Ishikawa (cell line): ENCODE measurements at regions not wholly inside any gene's neighbourhood (a gene's known extent, or its start where the extent isn't known, plus 50 kb on each side); places are given as distances from the start of the nearest gene placed in this dataset.

Source experiments
- CEBPB ChIP-seq: IDR thresholded peaks from 2 replicates; pipeline ENCODE4 v1.6.1; 2012
- CREB1 ChIP-seq: IDR thresholded peaks from 2 replicates; pipeline ENCODE4 v1.6.1; 2012; ENCODE audit warnings: low read depth
- EGR1 ChIP-seq: IDR thresholded peaks from 2 replicates; pipeline ENCODE4 v1.6.1; 2012
- EP300 ChIP-seq: IDR thresholded peaks from 2 replicates; pipeline ENCODE4 v1.6.1; 2012; ENCODE audit warnings: borderline replicate concordance
- FOXM1 ChIP-seq: IDR thresholded peaks from 2 replicates; pipeline ENCODE4 v1.6.1; 2012; ENCODE audit warnings: low read depth, borderline replicate concordance
- NFIC ChIP-seq: IDR thresholded peaks from 2 replicates; pipeline ENCODE4 v1.6.1; 2012
- RAD21 ChIP-seq: IDR thresholded peaks from 2 replicates; pipeline ENCODE4 v1.6.1; 2012; ENCODE audit warnings: low read depth
- TAF1 ChIP-seq: IDR thresholded peaks from 2 replicates; pipeline ENCODE4 v1.6.1; 2012; ENCODE audit warnings: low read depth, mild to moderate bottlenecking
- TCF12 ChIP-seq: IDR thresholded peaks from 2 replicates; pipeline ENCODE4 v1.6.1; 2012; ENCODE audit warnings: low read depth
- TEAD4 ChIP-seq: IDR thresholded peaks from 2 replicates; pipeline ENCODE4 v1.6.1; 2012
- USF1 ChIP-seq: IDR thresholded peaks from 2 replicates; pipeline ENCODE4 v1.6.1; 2012
- YY1 ChIP-seq: IDR thresholded peaks from 2 replicates; pipeline ENCODE4 v1.6.1; 2012; ENCODE audit warnings: low read depth
- ZBTB7A ChIP-seq: IDR thresholded peaks from 2 replicates; pipeline ENCODE4 v1.6.1; 2012; ENCODE audit warnings: low read depth
- TF ChIP-seq, protein P1 (sequence below): IDR thresholded peaks from 2 replicates; pipeline ENCODE4 v1.6.1; 2012; ENCODE audit warnings: low read depth, mild to moderate bottlenecking
- TF ChIP-seq, protein P2 (sequence below): IDR thresholded peaks from 2 replicates; pipeline ENCODE4 v1.6.1; 2012

GRCh38 chr5:174457141-174457678, 267.2 kb upstream of the MSX2 start:
- TF ChIP-seq YY1 = no peak
- no peak for TF ChIP-seq TCF12
- TF ChIP-seq EP300 = no peak
- no peak for TF ChIP-seq FOXM1
- no peak for TF ChIP-seq CREB1
- TF ChIP-seq USF1 = no peak

DNA sequence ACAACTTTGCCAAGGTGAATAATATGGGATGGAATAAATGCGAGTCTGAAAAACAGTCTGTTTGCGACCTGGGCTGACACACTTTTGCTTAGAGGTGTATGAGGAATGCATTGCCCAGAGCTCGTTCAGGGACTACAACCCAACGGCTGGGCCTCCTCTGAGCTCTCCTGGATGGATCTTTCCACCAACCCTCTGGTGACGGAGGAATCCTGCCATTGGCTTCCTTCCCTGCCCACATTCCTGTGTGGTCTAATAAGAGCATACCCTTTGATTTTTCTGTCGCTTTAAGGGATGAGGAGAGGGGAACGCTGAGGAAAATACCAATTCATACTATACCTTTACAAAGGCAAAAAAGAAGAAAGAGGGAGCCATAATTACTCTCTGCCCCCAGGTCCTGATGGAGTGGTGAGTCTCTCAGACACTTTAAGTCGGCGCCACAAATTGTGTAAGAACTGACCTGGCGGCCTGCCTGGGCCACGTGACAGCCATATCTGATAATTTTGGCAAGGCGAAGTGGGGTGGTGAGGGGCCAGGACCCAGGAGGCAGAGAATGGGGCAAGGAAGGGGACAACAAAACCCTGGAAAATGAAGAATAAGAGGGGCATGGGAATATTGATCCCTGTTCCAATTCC, 265.2 kb upstream of the MSX2 start:
- TF ChIP-seq RAD21 (no peak), TEAD4 (no peak), NFIC (no peak), ZBTB7A (no peak), TAF1 (no peak)
- TF ChIP-seq, protein P1, sequence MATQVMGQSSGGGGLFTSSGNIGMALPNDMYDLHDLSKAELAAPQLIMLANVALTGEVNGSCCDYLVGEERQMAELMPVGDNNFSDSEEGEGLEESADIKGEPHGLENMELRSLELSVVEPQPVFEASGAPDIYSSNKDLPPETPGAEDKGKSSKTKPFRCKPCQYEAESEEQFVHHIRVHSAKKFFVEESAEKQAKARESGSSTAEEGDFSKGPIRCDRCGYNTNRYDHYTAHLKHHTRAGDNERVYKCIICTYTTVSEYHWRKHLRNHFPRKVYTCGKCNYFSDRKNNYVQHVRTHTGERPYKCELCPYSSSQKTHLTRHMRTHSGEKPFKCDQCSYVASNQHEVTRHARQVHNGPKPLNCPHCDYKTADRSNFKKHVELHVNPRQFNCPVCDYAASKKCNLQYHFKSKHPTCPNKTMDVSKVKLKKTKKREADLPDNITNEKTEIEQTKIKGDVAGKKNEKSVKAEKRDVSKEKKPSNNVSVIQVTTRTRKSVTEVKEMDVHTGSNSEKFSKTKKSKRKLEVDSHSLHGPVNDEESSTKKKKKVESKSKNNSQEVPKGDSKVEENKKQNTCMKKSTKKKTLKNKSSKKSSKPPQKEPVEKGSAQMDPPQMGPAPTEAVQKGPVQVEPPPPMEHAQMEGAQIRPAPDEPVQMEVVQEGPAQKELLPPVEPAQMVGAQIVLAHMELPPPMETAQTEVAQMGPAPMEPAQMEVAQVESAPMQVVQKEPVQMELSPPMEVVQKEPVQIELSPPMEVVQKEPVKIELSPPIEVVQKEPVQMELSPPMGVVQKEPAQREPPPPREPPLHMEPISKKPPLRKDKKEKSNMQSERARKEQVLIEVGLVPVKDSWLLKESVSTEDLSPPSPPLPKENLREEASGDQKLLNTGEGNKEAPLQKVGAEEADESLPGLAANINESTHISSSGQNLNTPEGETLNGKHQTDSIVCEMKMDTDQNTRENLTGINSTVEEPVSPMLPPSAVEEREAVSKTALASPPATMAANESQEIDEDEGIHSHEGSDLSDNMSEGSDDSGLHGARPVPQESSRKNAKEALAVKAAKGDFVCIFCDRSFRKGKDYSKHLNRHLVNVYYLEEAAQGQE = no peak

DNA sequence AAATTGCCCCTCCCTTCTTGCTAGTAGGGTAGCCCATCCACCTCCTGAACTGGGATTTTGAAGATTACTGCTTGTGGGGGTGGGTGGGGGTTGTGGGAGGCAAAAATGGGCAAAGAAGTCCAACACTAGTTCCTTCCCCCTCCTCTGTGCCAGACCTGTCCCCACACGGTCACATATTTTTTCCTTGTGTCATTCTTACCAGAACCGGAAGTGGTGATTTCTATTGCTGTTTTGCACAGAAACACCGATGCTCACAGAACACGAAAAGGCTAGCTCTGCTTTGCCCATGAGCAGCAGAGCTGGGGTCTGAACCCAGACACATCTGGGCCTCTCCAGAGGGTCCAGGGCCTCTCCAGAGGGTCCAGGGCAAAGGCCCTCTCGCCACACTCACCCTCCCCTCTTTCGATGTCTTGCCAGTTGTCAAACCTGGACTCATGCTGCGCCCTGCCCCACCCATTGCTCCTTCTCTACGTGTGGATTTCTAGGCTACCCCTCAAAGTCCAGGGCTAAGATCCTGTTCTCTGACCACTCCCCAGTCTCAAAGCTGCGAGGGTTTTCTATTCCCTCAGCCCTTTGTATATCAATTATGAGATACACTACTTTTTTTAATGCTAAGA, 264.4 kb upstream of the MSX2 start:
- TF ChIP-seq TEAD4 (no peak), YY1 (no peak), NFIC (no peak), TCF12 (no peak), ZBTB7A (no peak), CEBPB (no peak), RAD21 (no peak), CREB1 (no peak), EGR1 (no peak), EP300 (no peak), USF1 (no peak), FOXM1 (no peak), TAF1 (no peak)
- TF ChIP-seq, protein P2, sequence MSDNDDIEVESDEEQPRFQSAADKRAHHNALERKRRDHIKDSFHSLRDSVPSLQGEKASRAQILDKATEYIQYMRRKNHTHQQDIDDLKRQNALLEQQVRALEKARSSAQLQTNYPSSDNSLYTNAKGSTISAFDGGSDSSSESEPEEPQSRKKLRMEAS = no peak
- TF ChIP-seq, protein P1 = no peak

GRCh38 chr5:174462129-174462528, 262.3 kb upstream of the MSX2 start:
- TF ChIP-seq NFIC (no peak), CEBPB (no peak), USF1 (no peak), ZBTB7A (no peak), TCF12 (no peak), TAF1 (no peak), EP300 (no peak)
- TF ChIP-seq, protein P1 = no peak
- TF ChIP-seq, protein P2 = no peak
